ENCODE measurements at regions not wholly inside any gene's neighbourhood (a gene's known extent, or its start where the extent isn't known, plus 50 kb on each side); places are given as distances from the start of the nearest gene placed in this dataset.
"Not testable (repeated sequence)": the region's sequence is repeated elsewhere in the genome, so short reads cannot be mapped to it uniquely, and the experiment has no call there.

DNA sequence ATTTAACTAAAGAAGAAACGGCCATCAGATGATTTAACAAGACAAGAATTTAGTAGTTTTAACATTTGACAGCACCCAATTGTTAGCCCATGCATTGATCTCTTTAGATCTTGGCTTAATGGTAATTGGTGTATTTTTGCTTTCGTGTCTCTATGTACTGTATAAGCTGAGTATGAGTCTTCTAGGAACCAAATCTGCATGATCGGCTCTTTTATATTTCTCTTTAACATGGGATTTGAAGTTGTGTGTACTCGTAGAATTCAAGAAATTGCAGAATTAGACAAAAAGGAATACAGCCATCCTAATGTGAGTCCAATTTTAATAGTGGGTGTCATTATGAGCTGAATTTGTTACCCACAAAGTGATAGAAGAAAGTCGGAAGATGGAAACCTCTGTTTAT, 438.9 kb upstream of the WWC1 start:
- no peak for DNase-seq (ENCODE audit: extremely low read depth, low read depth)
- no peak for TF ChIP-seq CTCF (IDR thresholded peaks at IDR 0.05; ENCODE audit: low read depth, low read length, missing control alignments)
- no peak overlapping the region for H3K4me3 ChIP-seq (replicated peaks; ENCODE audit: low read depth, low read length)

- no peak for DNase-seq (ENCODE audit: extremely low read depth, low read depth)
- no peak overlapping the region for H3K4me3 ChIP-seq (replicated peaks; ENCODE audit: low read depth, low read length)
- no peak for TF ChIP-seq CTCF (IDR thresholded peaks at IDR 0.05; ENCODE audit: low read depth, low read length, missing control alignments)
Observed at GRCh38 chr5:167853421-167853820, 438.0 kb upstream of the WWC1 start.

DNA sequence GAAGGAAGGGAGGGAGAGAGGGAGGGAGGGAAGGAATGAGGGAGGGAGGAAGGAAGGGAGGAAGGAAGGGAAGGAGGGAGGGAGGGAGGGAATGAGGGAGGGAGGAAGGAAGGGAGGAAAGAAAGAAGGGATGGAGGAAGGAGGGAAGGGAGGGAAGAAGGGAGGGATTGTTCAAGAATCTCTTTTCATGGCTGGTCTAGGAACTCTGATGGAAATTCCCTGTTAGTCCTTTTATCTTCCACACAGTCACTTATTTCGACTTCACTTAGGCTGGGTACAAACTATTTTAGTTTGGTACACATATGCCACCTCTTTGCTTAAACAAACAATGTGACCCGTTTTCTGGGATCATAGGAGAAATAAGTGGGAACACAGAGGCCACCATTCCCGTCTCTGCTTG, 435.6 kb upstream of the WWC1 start:
- DNase-seq (ENCODE audit: extremely low read depth, low read depth): no peak
- H3K4me3 ChIP-seq (replicated peaks; ENCODE audit: low read depth, low read length): no peak overlapping the region
- TF ChIP-seq CTCF (IDR thresholded peaks at IDR 0.05; ENCODE audit: low read depth, low read length, missing control alignments): no peak

DNA sequence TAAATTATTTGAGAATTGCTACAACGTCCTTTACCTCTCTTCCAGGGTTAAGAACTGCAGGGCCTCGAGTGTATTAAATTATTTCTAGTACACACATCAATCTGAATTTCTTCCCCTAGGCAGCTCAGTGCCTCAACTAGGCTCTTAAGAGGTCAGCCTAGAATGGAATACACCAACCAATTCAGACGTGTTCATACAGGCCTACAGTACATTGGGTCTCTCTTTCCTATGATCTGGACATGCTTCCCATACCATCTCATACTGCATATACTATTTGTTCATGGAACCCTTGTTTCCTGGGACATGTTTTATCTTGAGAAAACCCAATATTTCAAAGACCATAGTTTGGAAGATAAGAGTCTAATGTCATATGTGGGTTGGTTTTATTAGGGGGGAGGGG, 434.1 kb upstream of the WWC1 start:
- no peak for TF ChIP-seq CTCF (IDR thresholded peaks at IDR 0.05; ENCODE audit: low read depth, low read length, missing control alignments)
- no peak overlapping the region for H3K4me3 ChIP-seq (replicated peaks; ENCODE audit: low read depth, low read length)
- no peak for DNase-seq (ENCODE audit: extremely low read depth, low read depth)

GRCh38 chr5:167858186-167858855, 433.1 kb upstream of the WWC1 start:
- H3K4me3 ChIP-seq (replicated peaks; ENCODE audit: low read depth, low read length); DNase-seq (ENCODE audit: extremely low read depth, low read depth): not testable (repeated sequence)

GRCh38 chr5:167861129-167861927, 430.1 kb upstream of the WWC1 start:
- no peak overlapping the region for H3K4me3 ChIP-seq (replicated peaks; ENCODE audit: low read depth, low read length)
- DNase-seq (ENCODE audit: extremely low read depth, low read depth): no peak
- no peak for TF ChIP-seq CTCF (IDR thresholded peaks at IDR 0.05; ENCODE audit: low read depth, low read length, missing control alignments)

- TF ChIP-seq CTCF (IDR thresholded peaks at IDR 0.05; ENCODE audit: low read depth, low read length, missing control alignments): no peak
- DNase-seq (ENCODE audit: extremely low read depth, low read depth): no peak
Observed at GRCh38 chr5:167861928-167862426, 429.5 kb upstream of the WWC1 start.

More at GRCh38 chr5:167861928-167862426, 429.5 kb upstream of the WWC1 start:
- no peak overlapping the region for H3K4me3 ChIP-seq (replicated peaks; ENCODE audit: low read depth, low read length)
